Naive B cell (primary cell): ENCODE measurements at regions not wholly inside any gene's neighbourhood (a gene's known extent, or its start where the extent isn't known, plus 50 kb on each side); places are given as distances from the start of the nearest gene placed in this dataset.
A peak's percentile ranks its signal among the peaks of the same experiment; 100 is the strongest.

Experiments used
- ATAC-seq, 2 donors: fragments of 150-1000 bp; cut with Tn5 transposase; 2 replicates each; pipeline ENCODE4 v1.10.0; 2021; ENCODE audit warnings: low read depth in 2 of 2, mild to moderate bottlenecking in 2 of 2, moderate library complexity in 2 of 2
- DNase-seq: peaks from one replicate; pipeline ENCODE4 v3.0.0; 2022
- H3K27ac Mint-ChIP-seq, 6 donors: one replicate each; pipeline ENCODE4 v1.8.0; 2020 to 2022; ENCODE audit warnings: mild to moderate bottlenecking in 6 of 6, mixed read lengths in 6 of 6, moderate library complexity in 5 of 6, inconsistent platforms in 2 of 6
- H3K27me3 Mint-ChIP-seq, 3 donors: one replicate each; pipeline ENCODE4 v1.8.0; 2021 to 2022; ENCODE audit warnings: mixed read lengths in 3 of 3, mild to moderate bottlenecking in 1 of 3
- H3K36me3 Mint-ChIP-seq, 2 donors: one replicate each; pipeline ENCODE4 v1.8.0; 2020 to 2022; ENCODE audit warnings: mixed read lengths in 2 of 2, inconsistent platforms in 1 of 2, mild to moderate bottlenecking in 1 of 2
- H3K4me1 Mint-ChIP-seq, 3 donors: one replicate each; pipeline ENCODE4 v1.8.0; 2020 to 2022; ENCODE audit warnings: mixed read lengths in 3 of 3, inconsistent platforms in 1 of 3, mild to moderate bottlenecking in 1 of 3, moderate library complexity in 1 of 3
- H3K4me3 Mint-ChIP-seq, 8 donors: one replicate each; pipeline ENCODE4 v1.8.0; 2020 to 2022; ENCODE audit warnings: mild to moderate bottlenecking in 8 of 8, mixed read lengths in 8 of 8, moderate library complexity in 8 of 8, inconsistent platforms in 2 of 8
- H3K9me3 Mint-ChIP-seq, 7 donors: one replicate each; pipeline ENCODE4 v1.8.0; 2020 to 2022; ENCODE audit warnings: mixed read lengths in 7 of 7, mild to moderate bottlenecking in 5 of 7, inconsistent platforms in 2 of 7, moderate library complexity in 1 of 7

DNA sequence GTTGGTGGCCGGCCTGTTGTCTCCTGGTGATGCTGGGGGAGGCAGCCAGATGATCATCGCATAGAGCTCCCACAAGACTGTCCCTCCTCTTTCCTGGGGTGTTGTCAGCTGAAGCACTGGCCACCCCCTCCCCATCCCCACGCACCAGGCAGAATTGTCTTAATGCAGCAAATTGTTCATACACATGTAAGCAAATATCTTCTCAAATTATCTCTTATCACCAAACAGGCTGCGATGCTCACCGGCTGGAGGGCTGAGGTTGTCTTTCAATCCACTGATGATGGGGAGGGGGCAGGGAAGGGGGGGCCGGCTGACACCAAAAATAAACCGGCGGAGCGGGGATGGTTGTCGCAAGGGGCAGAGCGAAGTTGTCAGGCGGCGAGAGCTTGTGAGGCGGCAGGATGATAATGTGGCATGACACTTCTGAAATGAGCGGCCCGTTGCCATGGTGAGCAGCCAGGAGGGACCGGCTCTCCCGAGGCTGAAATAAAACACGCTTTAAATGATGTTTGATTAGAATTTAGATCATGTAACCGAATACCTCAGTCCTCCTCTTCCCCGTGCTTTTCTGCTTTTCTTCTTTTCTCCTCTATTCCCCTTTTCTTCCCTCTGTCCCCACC lies 59.8 kb downstream of the MRM1 start:
- H3K9me3 Mint-ChIP-seq: no peaks in the 10 kb centered on the region
- no peak for ATAC-seq
- no peak for DNase-seq
- H3K4me1 Mint-ChIP-seq: peaks cover 6 to 15% (median 11%) of the 10 kb centered on the region in 3 donors
- H3K36me3 Mint-ChIP-seq: no peaks in the 10 kb centered on the region
- H3K4me3 Mint-ChIP-seq: no peak overlapping the region
- no peak overlapping the region for H3K27ac Mint-ChIP-seq
- H3K27me3 Mint-ChIP-seq: peaks cover 26 to 83% (median 77%) of the 10 kb centered on the region in 3 donors

DNA sequence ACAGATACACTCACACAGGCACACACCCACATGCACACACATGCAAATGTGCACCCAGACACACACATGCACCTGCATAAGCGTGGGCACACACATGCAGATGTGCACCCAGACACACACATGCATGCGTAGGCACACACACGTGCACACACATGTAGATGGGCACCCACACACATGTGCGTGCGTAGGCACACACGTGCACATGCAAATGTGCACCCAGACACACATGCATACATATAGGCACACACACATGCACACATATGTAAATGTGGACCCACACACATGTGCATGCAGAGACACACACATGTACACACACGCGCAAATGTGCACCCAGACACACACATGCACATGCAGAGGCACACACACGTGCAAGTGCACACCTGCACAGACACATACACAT lies 60.3 kb downstream of the MRM1 start:
- Mint-ChIP-seq H3K27me3 (peaks cover 23 to 82% (median 75%) of the 10 kb centered on the region in 3 donors), H3K4me3 (no peak overlapping the region), H3K9me3 (no peaks in the 10 kb centered on the region), H3K36me3 (no peaks in the 10 kb centered on the region), H3K4me1 (peaks cover 6 to 14% (median 9%) of the 10 kb centered on the region in 3 donors), H3K27ac (no peak overlapping the region)
- DNase-seq: no peak
- no peak for ATAC-seq

DNA sequence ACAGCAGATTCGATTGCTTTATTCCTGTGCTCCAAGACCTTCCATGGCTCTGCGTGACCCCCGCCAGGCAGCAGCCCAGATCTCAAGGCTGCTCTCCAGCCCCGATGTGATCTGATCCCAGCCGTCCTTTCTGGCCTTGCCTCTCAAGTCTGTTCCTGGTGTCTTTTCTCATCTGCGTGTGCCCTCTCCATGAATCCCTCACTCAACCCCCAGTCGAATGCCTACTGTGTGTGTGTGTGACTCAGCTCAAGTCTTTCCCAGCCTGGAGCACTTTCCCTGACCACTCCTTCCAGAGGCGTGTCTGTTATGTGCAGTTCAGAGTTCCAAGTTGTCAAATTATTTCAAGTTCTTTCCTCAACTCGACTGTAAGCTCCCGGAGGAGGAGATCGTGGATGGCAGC lies 64.0 kb downstream of the MRM1 start:
- Mint-ChIP-seq H3K4me3 (no peak overlapping the region), H3K9me3 (no peaks in the 10 kb centered on the region), H3K36me3 (no peaks in the 10 kb centered on the region), H3K27ac (no peak overlapping the region), H3K27me3 (peaks cover 18 to 46% (median 41%) of the 10 kb centered on the region in 3 donors), H3K4me1 (no peaks in the 10 kb centered on the region)
- ATAC-seq: no peak
- no peak for DNase-seq

DNA sequence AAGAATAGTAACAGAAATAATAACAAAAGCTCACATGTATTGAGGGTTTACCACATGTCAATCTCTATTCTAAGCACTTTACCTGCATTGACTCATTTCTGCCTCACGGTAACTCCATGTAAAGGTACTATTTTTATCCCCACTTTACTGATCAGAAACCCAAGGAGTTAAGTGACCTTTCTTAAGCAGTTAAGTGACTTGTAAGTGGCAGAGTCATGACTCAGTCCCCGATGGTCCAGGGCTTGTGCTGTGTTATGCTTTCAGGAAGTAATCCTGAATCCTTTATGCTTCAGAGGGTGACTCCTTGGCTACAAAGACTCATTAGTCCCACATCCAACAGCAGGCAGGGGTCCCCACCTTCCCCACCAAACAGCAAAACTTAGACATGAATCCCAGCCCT lies 66.5 kb downstream of the MRM1 start:
- ATAC-seq (no peak), DNase-seq (no peak)
- H3K27ac Mint-ChIP-seq: no peak overlapping the region
- no peaks in the 10 kb centered on the region for H3K9me3 Mint-ChIP-seq
- H3K36me3 Mint-ChIP-seq: no peaks in the 10 kb centered on the region
- peaks cover 17 to 42% (median 39%) of the 10 kb centered on the region in 3 donors for H3K27me3 Mint-ChIP-seq
- H3K4me3 Mint-ChIP-seq: no peak overlapping the region
- peaks cover 0 to 3% (median 0%) of the 10 kb centered on the region in 3 donors for H3K4me1 Mint-ChIP-seq

DNA sequence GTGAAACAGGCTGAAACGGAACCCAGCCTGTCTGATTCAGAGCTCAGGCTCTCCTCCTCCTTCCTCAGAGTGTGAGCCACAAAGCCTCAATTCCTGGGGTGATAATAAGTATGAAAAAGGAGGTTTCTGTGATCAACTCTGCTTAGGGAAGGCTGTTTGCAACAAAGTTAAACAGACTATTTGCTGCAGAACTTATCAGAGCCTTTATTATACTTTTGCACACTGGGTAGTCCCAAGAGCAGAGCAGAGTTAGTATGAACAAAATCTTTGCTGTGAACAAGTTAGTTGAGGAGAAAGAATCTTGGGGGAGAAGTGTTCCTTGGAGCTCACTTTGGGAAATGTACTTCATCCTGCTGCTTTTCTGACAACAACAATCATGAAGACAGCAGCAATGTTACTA lies 67.4 kb downstream of the MRM1 start:
- ATAC-seq: no peak
- Mint-ChIP-seq H3K4me3 (no peak overlapping the region), H3K27ac (no peak overlapping the region)

DNA sequence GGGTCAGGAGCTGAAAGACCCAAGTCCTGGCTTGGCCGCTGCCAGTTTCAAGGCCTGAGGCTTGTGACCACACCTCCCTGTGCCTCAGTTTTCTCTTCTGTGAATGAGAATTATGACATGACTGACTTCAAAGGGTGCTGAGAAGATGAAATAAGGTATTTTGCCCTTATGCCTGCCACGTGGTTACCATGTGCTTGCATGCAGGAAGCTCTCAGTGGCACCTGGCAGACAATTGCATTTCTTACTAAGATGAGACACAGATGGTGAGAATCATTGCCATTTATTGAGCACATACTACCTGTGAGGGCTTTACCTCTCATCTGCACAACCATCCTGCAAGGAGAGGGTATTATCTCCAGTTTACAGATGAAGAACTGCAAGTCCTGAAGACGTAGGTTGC lies 69.8 kb downstream of the MRM1 start:
- ATAC-seq (no peak), DNase-seq (no peak)
- Mint-ChIP-seq H3K9me3 (no peaks in the 10 kb centered on the region), H3K4me3 (no peak overlapping the region), H3K4me1 (peaks cover 0 to 10% (median 5%) of the 10 kb centered on the region in 3 donors), H3K36me3 (no peaks in the 10 kb centered on the region), H3K27me3 (peaks cover 10 to 17% (median 13%) of the 10 kb centered on the region in 3 donors), H3K27ac (no peak overlapping the region)

More for the DNA sequence above, 67.4 kb downstream of the MRM1 start:
- H3K4me1 Mint-ChIP-seq: peaks cover 0 to 5% (median 0%) of the 10 kb centered on the region in 3 donors
- no peaks in the 10 kb centered on the region for H3K36me3 Mint-ChIP-seq
- no peaks in the 10 kb centered on the region for H3K9me3 Mint-ChIP-seq
- no peak for DNase-seq
- H3K27me3 Mint-ChIP-seq: peaks cover 14 to 33% (median 32%) of the 10 kb centered on the region in 3 donors

DNA sequence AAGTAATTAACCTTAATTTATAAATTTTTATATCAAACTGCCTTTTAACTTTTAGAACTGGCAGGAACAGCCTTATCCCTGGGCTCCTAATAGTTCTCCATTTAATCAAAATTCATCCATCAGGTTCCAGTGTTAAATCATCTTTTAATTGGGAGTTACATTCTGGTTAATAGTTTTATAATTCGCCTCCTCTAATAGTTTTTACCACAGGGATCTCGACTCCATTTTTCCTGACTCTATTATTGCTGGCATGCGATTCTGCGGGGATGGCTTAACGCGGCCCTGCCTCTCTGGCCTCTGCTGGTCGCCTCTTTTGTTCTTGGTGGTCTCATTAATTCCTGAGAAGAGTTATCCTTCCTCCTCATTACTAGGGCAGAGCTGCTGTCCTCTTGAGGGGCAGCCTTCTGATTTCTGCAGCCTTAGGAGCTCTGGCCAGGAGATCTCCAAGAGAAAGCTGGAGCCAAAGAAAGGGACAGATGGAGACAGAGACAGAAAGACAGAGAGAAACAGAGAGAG lies 71.1 kb downstream of the MRM1 start:
- Mint-ChIP-seq H3K4me1 (peaks cover 0 to 10% (median 5%) of the 10 kb centered on the region in 3 donors), H3K27me3 (peaks cover 14 to 19% (median 17%) of the 10 kb centered on the region in 3 donors), H3K27ac (peak overlapping the region in 1 of 6 donors; percentile 22), H3K36me3 (no peaks in the 10 kb centered on the region), H3K4me3 (peak overlapping the region in 1 of 8 donors; percentile 66), H3K9me3 (no peaks in the 10 kb centered on the region)
- DNase-seq (no peak), ATAC-seq (no peak)

DNA sequence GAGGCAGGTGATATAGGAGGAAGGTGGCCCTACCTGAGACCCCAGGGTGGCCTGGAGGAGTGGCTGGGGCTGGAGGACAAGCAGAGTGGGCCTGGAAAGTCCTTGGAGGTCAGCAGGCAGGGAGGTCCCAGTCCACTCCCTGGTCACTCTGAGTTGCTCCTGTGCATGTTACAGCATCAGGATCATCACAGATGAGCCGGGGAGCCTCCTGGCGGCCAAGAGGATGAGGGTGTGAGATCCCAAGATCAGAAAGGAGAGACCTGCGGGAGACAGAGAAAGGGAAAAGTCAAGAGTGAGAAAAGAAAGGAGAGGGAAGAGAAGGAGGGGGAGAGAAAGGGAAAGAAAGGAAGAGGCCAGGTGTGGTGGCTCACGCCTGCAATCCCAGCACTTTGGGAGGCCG lies 71.7 kb downstream of the MRM1 start:
- Mint-ChIP-seq H3K27ac (no peak overlapping the region), H3K9me3 (no peaks in the 10 kb centered on the region), H3K36me3 (no peaks in the 10 kb centered on the region), H3K4me1 (peaks cover 0 to 10% (median 5%) of the 10 kb centered on the region in 3 donors), H3K27me3 (peaks cover 10 to 19% (median 17%) of the 10 kb centered on the region in 3 donors), H3K4me3 (no peak overlapping the region)
- DNase-seq (no peak), ATAC-seq (no peak)

DNA sequence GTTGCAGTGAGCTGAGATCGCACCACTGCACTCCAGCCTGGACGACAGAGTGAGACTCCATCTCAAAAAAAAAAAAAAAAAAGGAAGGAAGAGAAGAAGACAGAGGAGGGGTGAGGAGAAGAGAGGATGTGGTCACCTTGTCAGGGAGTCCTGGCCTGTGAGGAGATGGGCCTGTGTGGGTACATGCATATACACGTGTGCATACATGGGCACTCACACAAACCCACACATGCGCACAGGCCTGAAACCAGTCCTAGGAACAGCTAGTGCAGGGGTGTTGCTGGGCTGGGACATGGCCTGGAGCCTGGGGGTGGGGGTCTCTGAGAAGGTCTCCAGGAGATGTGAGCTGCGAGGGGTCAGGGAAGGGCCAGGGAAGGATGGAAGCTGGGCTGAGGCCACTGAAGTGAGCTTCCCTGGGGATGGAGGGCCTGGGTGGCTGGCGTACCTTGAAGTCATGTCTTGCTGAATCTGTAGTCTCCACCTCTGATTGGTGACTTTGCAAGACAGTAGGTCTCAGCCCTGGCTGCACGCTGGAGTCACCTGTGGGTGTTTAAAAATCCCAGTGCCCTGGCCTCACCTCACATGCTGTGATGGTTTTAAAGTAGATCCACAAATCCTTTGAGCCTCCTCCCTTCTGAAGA lies 72.4 kb downstream of the MRM1 start:
- ATAC-seq: no peak
- Mint-ChIP-seq H3K27ac (no peak overlapping the region), H3K4me1 (peaks cover 0 to 10% (median 5%) of the 10 kb centered on the region in 3 donors), H3K9me3 (no peaks in the 10 kb centered on the region), H3K27me3 (peaks cover 13 to 19% (median 17%) of the 10 kb centered on the region in 3 donors), H3K36me3 (no peaks in the 10 kb centered on the region), H3K4me3 (no peak overlapping the region)
- no peak for DNase-seq

DNA sequence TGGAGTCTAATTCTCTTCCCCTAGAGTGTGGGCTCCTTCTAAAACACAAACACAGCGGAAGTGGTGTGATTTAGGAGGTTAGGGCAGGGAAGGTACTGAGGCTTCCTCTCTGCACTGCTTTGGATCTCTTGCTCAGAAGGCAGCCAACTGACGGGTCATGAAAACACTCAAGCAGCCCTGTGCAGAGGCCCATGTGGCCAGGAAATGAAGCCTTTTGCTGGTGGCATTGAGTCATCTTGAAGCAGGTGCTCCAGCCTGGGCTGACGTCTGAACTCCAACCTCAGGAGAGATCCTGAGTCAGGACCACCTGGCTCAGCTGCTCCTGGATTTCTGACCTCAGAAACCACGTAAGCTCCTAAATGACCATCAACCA lies 72.9 kb downstream of the MRM1 start:
- no peak overlapping the region for H3K27ac Mint-ChIP-seq
- DNase-seq (no peak), ATAC-seq (no peak)
- H3K4me3 Mint-ChIP-seq: no peak overlapping the region
- H3K36me3 Mint-ChIP-seq: no peaks in the 10 kb centered on the region
- H3K9me3 Mint-ChIP-seq: no peaks in the 10 kb centered on the region
- H3K4me1 Mint-ChIP-seq: peaks cover 0 to 10% (median 5%) of the 10 kb centered on the region in 3 donors
- peaks cover 13 to 23% (median 21%) of the 10 kb centered on the region in 3 donors for H3K27me3 Mint-ChIP-seq

DNA sequence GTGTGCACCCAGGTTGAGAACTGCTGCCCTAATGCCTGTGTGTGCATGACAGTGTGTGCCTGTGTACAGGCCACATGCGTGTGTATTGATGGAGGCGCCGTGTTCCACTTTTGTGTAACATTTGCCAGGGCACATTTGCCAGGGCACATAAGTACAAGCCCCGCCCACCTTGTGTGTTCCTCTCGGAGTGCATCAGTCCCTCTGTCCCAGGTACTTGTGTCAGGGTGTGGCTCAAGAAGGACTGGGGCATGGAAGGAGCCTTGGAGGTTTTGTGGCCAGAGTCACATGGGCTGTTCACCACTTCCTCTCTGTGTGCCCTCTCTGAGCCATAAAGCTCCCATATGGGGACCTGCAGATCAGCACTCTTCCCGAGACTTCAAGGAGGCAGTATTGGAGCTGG lies 73.9 kb downstream of the MRM1 start:
- Mint-ChIP-seq H3K4me3 (peak overlapping the region in 1 of 8 donors; percentile 23), H3K9me3 (no peaks in the 10 kb centered on the region), H3K4me1 (peaks cover 0 to 10% (median 5%) of the 10 kb centered on the region in 3 donors), H3K36me3 (no peaks in the 10 kb centered on the region), H3K27me3 (peaks cover 9 to 33% (median 30%) of the 10 kb centered on the region in 3 donors), H3K27ac (no peak overlapping the region)
- no peak for ATAC-seq
- no peak for DNase-seq

DNA sequence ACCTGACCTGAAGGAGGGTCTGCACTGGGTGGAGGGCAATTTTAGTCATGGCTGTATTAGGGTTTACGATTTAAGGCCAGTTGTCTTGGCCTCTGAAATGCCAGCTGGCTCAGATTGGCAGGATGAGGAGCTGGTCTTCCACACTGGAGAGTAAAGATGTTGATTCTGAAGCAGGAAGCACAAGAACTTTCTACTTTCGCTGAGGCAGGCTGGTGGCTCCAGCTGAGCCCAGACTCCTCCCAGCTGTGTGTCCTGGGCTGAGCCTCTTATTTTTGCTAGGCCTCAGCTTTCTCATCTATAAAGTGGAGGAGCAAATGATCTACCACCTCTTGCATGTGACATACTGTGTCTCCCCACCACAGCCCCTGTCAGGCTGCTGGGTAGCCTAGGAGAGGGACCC lies 74.4 kb downstream of the MRM1 start:
- DNase-seq (no peak), ATAC-seq (no peak)
- no peaks in the 10 kb centered on the region for H3K36me3 Mint-ChIP-seq
- H3K4me1 Mint-ChIP-seq: peaks cover 0 to 10% (median 5%) of the 10 kb centered on the region in 3 donors
- H3K9me3 Mint-ChIP-seq: no peaks in the 10 kb centered on the region
- peaks cover 9 to 38% (median 28%) of the 10 kb centered on the region in 3 donors for H3K27me3 Mint-ChIP-seq
- H3K27ac Mint-ChIP-seq: peak overlapping the region in 2 of 6 donors; percentile 13 to 25
- H3K4me3 Mint-ChIP-seq: no peak overlapping the region

DNA sequence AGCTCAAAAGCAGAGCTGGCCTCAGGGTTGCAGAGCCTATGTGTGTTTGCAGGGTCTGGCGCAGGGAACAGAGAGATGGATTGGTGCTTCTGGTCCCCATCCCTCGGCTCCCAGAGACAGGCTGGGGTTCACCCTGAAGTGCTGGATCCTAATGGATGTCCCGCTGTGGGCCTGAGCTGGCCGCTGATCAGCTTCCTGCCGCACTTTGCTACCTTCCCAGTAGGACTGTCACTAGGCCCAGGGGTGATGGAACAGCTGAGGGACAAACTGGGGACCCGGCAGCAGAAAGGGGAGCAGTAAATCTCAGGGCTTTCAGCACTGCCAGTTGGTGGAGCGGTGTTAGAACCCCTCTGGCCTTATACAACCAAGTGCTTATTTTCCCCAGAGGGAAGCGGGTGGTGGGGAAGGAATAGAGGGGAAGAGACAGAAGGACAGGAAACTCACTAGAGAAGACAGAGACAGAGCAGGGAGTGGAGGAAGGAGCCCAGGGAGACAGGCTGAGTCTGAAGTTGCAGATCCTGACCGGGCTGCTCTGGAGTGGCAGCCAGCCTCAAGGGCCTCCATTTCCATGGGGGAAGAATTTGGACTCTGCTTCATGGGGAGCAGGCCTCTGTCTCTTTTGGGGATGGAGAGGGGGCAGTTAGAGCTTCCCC lies 78.6 kb downstream of the MRM1 start:
- Mint-ChIP-seq H3K27ac (no peak overlapping the region), H3K4me1 (peaks cover 0 to 5% (median 5%) of the 10 kb centered on the region in 3 donors)

More for the DNA sequence above, 78.6 kb downstream of the MRM1 start:
- no peaks in the 10 kb centered on the region for H3K9me3 Mint-ChIP-seq
- H3K4me3 Mint-ChIP-seq: no peak overlapping the region
- H3K36me3 Mint-ChIP-seq: no peaks in the 10 kb centered on the region
- peaks cover 9 to 45% (median 41%) of the 10 kb centered on the region in 3 donors for H3K27me3 Mint-ChIP-seq
- DNase-seq (no peak), ATAC-seq (no peak)
